ENCODE measurements at regions not wholly inside any gene's neighbourhood (a gene's known extent, or its start where the extent isn't known, plus 50 kb on each side); places are given as distances from the start of the nearest gene placed in this dataset.

DNA sequence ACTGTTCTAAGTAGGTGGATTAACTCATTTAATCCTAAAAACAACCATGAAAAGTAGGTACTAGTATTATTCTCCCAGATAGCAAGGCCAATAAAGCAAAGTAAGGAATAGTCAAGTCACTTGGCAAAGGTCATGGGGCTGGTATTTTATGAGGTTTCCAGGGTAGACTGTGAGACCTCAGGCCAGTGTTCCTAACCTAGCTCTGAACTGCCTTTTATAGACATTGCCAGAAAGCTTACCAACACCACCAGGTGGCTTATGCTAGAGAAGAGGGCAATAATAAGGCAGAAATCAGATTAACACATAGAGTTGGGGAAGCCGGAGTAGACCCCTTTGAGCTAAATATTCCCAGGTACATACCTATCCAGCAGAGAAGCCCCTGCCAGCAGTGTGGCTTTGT, 490.9 kb upstream of the TENM4 start:
- DNase-seq (ENCODE audit: low read depth): no peak
- no peak overlapping the region for H3K4me3 ChIP-seq (ENCODE audit: control insufficient read depth, low read depth, low read length)
- TF ChIP-seq, protein P1, sequence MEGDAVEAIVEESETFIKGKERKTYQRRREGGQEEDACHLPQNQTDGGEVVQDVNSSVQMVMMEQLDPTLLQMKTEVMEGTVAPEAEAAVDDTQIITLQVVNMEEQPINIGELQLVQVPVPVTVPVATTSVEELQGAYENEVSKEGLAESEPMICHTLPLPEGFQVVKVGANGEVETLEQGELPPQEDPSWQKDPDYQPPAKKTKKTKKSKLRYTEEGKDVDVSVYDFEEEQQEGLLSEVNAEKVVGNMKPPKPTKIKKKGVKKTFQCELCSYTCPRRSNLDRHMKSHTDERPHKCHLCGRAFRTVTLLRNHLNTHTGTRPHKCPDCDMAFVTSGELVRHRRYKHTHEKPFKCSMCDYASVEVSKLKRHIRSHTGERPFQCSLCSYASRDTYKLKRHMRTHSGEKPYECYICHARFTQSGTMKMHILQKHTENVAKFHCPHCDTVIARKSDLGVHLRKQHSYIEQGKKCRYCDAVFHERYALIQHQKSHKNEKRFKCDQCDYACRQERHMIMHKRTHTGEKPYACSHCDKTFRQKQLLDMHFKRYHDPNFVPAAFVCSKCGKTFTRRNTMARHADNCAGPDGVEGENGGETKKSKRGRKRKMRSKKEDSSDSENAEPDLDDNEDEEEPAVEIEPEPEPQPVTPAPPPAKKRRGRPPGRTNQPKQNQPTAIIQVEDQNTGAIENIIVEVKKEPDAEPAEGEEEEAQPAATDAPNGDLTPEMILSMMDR (conservative IDR thresholded peaks at IDR 0.05; ENCODE audit: control insufficient read depth, insufficient read depth, low read depth, low read length): no peak

DNA sequence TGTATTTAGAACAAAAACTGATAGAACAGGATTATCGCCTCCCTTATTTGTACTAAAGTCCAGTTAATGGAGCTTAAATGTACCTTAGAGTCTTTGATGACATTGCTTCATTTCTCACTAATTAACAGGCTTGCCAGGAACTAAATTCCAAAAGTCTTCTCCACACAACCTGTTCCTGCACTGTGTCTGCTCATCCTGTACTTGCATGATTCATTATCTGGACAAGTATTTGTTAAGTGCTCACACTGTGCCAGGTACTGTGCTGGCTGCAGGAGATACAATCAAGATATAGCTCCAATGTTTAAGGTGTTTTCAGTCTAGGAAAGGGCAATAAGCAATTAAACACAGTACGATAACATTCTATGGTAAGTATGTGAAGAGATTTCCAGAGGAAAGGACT, 485.9 kb upstream of the TENM4 start:
- H3K4me3 ChIP-seq (ENCODE audit: control insufficient read depth, low read depth, low read length): no peak overlapping the region
- TF ChIP-seq, protein P1 (conservative IDR thresholded peaks at IDR 0.05; ENCODE audit: control insufficient read depth, insufficient read depth, low read depth, low read length): no peak
- DNase-seq (ENCODE audit: low read depth): no peak

DNA sequence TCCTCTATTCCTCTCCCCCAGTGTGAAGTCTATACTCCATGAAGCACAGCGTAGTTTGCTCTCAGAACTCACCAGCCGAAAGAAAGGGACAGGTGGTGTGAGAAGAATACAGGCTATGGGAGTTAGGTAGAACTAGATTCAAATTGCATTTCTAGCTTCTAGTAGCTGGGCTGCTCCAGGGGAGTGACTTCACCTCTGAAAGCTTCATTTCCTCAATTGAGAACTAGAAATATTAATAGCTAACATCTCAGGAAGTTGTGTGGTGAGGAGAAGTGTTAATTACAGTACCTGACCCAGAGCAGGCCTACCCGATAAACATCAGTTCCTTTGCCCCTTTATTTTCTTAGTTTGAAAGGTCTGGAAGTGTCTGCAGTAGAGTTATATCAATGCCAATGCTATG, 484.7 kb upstream of the TENM4 start:
- TF ChIP-seq, protein P1 (conservative IDR thresholded peaks at IDR 0.05; ENCODE audit: control insufficient read depth, insufficient read depth, low read depth, low read length): no peak
- no peak overlapping the region for H3K4me3 ChIP-seq (ENCODE audit: control insufficient read depth, low read depth, low read length)
- DNase-seq (ENCODE audit: low read depth): no peak

DNA sequence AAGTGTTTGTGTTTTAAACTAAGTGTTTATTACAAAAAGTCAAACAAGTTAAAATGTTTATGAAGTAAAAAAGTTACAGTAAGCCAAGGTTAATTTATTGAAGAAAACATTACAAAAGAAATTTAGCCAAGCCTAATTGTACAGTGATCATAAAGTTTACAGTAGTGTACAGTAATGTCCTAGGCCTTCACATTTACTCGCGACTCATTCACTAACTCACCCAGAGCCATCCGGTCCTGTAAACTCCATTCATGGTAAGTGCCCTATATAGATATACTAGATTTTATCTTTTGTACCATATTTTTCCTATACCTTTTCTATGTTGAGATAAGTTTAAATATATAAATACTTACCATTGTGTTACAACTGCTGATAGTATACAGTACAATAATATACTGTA, 481.8 kb upstream of the TENM4 start:
- no peak for DNase-seq (ENCODE audit: low read depth)
- H3K4me3 ChIP-seq (ENCODE audit: control insufficient read depth, low read depth, low read length): no peak overlapping the region
- TF ChIP-seq, protein P1 (conservative IDR thresholded peaks at IDR 0.05; ENCODE audit: control insufficient read depth, insufficient read depth, low read depth, low read length): no peak

DNA sequence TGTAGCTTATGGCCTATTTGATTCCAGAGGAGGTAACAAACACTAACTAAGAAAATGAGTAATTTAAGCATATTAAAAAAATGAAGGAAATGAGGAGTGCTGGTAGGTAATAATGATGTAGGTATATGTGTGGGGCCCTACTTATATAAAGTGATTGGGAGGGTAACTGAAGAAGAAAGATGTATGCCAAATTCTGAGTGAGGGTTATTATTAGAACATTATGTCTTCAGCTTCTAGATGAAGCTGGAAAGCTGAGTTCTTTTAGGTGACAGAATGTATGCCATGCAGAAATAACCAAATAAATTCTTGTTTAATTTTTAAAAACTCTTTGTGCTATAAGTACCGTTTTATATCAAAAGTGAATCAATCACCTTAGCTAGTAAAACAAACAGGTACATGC, 479.6 kb upstream of the TENM4 start:
- TF ChIP-seq, protein P1 (conservative IDR thresholded peaks at IDR 0.05; ENCODE audit: control insufficient read depth, insufficient read depth, low read depth, low read length): no peak
- no peak overlapping the region for H3K4me3 ChIP-seq (ENCODE audit: control insufficient read depth, low read depth, low read length)
- no peak for DNase-seq (ENCODE audit: low read depth)

DNA sequence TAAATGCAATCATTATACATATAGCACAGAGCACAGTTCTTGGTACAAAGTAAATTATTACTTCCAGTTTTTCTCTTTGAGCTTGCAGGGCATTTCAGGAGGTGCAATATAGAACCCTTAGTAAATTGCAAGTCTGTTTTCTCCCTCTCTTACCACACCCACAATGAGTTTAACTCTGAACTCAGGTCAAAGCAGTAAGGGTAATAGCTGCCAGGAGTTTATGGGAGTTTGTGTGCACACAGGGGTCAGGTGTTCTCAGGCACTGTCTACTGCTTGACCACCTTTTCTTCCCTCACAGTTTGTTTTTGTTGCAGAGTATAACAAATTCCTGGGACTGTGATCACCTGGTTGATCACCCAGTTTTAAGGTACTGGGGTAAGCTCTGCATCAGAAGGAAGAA, 478.5 kb upstream of the TENM4 start:
- DNase-seq (ENCODE audit: low read depth): no peak
- TF ChIP-seq, protein P1 (conservative IDR thresholded peaks at IDR 0.05; ENCODE audit: control insufficient read depth, insufficient read depth, low read depth, low read length): no peak
- no peak overlapping the region for H3K4me3 ChIP-seq (ENCODE audit: control insufficient read depth, low read depth, low read length)

DNA sequence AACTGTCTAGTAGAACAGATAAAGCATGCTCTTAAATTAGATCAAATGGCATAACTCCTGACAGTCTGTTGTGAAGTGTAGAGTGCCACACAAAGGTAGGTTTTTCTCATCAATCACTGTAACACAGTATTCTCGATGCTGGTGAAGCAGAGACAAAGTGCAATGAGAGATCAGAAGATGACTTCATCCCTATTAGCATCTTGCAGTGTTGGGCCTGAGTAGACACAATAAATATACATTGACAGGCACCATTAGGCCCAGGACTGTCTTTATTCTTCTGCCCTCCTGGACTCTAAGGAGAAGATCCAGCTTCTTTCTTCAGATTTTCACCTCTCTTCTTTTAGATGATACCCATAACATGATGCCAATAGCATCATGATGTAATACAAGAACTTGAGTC, 478.0 kb upstream of the TENM4 start:
- DNase-seq (ENCODE audit: low read depth): no peak
- no peak overlapping the region for H3K4me3 ChIP-seq (ENCODE audit: control insufficient read depth, low read depth, low read length)
- TF ChIP-seq, protein P1 (conservative IDR thresholded peaks at IDR 0.05; ENCODE audit: control insufficient read depth, insufficient read depth, low read depth, low read length): no peak

Data from fibroblast of mammary gland (primary cell).